HG02678 (cell line): ENCODE measurements at regions not wholly inside any gene's neighbourhood (a gene's known extent, or its start where the extent isn't known, plus 50 kb on each side); places are given as distances from the start of the nearest gene placed in this dataset.
"Not testable (repeated sequence)": the region's sequence is repeated elsewhere in the genome, so short reads cannot be mapped to it uniquely, and the experiment has no call there.

Experiments used
- ATAC-seq: cut with Tn5 transposase; IDR thresholded peaks from one replicate; pipeline ENCODE4 v1.9.1; 2021; ENCODE audit warnings: mild to moderate bottlenecking, moderate library complexity; ENCODE audit not compliant: unreplicated experiment

DNA sequence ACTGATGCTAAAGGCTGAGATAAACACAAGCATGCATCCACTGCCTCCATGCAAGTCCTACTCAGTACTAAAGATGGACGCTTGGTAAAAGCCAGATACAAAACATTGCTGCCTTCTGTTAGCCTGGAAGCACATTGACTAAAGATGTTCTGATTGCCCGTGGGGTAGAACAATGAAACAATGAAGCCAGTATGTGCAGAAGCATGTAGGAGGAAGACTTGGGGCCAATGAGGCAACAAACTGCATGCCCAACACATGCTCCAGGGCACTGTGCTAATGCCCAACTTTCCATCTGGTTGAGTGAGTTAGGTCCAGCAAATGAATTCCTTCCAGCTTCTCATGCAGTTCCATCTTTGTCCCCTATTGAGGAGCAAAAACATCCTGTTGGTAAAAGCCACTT, 1245.5 kb downstream of the GATA3 start:
- no peak for ATAC-seq

GRCh38 chr10:9301148-9301547, 1246.7 kb downstream of the GATA3 start:
- no peak for ATAC-seq

GRCh38 chr10:9301554-9301953, 1247.1 kb downstream of the GATA3 start:
- no peak for ATAC-seq

DNA sequence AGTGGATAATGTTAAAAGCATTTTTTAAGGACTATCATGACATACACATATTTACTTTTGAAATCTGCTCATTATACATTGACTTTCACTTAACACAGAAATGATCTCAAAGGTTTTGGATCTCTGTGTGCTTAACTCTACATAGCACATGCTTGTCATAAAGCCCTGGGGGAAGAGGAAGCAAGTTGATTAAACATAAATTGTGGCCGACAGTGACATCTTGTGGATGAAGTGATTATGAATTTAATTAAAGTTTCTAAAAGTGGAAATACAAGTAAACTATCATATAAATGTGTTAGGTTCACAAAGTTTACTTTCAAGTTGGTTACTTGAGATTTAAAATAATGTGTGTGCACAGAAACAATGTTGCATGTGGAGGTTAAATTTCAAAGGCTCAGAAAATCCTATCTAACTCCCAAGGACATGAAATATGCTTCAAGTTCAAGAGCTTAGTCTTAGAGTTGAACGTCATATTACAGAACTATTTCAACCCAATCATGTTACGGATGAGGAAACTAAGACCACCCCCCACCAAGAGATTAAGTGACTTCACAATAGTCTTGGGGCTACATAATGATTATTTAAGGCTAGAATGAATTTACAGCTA, 1247.8 kb downstream of the GATA3 start:
- peak; percentile 48 for ATAC-seq

- ATAC-seq = no peak
Observed at GRCh38 chr10:9305018-9305655, 1250.6 kb downstream of the GATA3 start.

- no peak for ATAC-seq
Observed at GRCh38 chr10:9311702-9312499, 1257.4 kb downstream of the GATA3 start.

GRCh38 chr10:9315292-9315691, 1260.8 kb downstream of the GATA3 start:
- ATAC-seq = no peak

DNA sequence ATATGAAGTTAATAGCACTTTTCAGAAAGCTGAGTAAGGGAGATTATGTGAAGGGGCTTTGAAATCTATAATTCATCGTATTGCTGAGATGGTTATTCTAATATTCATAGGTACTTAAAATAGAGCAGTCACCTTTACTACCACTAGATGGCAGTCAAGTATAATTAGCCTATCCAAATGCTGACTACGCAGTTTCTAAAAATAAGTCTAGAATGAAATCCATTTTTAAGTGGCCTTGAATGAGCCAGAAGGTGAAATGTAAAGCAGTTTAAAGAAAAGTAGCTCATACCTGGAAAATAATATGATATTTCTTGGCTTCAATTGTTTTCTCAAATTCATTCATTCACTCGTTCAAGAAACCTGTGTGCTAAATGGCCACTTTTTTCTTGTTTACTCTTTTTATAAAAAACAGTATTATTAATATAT, 1277.1 kb downstream of the GATA3 start:
- ATAC-seq = no peak

GRCh38 chr10:9334270-9334669, 1279.8 kb downstream of the GATA3 start:
- ATAC-seq = no peak

DNA sequence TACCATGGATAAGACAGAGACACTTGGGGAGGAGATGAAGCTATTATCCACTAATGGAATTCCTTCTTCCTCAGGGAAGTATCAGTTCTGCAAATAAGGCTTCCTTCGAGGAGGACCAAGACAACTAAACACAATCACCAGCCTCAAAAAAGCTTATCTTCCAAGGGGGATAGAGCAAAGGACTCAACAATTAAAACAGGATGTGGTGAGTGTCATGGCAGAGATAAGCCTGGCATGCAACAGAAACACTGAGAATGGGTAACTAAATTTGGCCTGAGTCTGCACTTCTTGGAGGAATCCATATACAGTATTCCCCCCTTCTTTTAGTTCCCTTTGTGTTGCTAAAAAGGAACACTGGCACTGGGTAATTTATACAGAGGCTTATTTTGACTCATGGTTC, 1285.2 kb downstream of the GATA3 start:
- ATAC-seq = no peak

DNA sequence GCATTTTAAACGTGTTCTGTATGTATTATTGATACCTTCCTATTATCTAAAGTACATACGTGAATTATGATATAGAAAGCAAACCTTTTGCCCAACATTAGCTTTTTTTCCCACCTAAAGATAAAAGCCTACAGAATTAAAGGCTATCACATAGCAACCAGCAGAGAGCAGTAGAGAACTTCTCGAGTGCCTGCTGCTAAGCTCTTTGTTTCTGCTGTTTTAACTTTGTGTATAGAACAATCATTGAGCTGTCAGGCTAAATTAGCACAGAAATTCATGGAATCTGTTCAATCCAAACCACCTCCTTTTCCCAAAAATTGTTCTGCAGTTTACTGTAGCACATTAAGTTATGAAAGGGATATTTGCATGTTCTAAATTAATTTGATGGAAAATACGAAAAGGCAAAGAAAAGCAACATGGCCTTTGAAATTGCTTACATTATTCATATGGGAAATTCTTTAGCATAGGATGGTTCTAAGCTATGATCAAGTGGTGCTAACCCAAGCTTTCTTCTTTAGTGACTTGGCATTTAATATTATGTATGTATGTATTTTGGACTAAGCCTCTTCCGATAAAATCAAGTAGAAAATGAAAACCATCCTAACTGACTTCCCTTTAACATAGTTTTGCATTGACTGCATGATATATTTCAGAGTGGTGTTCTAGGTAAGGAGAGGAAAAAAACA, 1288.5 kb downstream of the GATA3 start:
- no peak for ATAC-seq

GRCh38 chr10:9347933-9348332, 1293.4 kb downstream of the GATA3 start:
- ATAC-seq = not testable (repeated sequence)

DNA sequence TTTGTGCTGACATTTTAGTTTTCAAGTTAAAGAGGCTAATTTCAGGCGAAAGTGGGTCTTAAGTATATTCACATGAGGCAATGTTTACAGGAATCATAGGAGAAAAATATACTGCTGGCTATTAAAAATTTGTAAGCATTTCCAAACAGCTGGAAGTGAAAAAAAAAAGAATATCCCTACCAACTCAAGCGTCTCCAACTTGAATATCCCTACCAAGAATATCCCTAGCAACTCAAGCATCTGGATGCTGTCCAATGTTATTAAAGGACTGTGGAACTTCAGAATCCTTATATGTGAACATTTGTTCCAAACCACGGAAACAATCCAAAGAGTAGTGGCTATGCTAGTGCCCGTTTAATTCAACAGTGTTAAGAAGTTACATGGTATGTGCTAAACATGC, 1303.0 kb downstream of the GATA3 start:
- no peak for ATAC-seq

- no peak for ATAC-seq
Observed at GRCh38 chr10:9362721-9363120, 1308.2 kb downstream of the GATA3 start.

DNA sequence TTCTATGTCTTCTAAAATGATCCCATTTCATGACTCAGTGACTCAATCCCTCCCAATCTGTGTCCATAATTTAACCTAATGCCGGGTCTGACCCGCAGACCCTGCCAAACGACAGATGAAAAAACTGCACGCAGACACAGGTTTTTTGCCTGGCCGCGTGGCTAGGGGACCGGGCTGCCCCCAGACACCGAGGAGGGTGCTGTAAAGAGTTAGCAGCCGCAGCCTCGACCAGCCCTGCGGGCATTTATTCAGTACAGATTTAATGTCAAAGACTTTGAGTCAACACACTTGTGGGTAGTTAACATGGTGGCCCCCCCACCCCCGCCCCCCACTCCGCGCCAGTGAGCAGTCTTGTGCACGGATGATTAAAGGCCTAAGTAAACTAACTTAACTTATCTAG, 1324.7 kb downstream of the GATA3 start:
- no peak for ATAC-seq

GRCh38 chr10:9381733-9382532, 1327.4 kb downstream of the GATA3 start:
- ATAC-seq = no peak

GRCh38 chr10:9382533-9382866, 1328.0 kb downstream of the GATA3 start:
- no peak for ATAC-seq

DNA sequence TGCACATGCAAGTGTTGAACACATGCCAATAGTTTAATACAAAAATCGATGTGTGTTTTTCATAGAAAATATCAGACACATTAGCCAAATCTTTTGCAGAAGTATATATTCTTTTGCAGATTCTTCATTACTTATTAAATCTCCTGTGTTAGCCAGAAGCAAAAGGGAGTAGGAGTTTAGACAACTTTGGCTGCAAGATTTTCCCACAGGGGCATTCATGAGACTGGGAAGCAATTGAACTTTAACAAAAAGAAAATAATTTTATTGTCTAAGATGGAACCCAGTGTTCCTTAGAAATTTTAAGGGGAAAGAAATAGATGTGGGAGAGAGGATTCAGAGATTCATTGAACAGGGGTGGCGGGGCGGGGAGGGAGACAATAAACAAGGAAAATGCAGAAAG, 1336.0 kb downstream of the GATA3 start:
- ATAC-seq = no peak

- no peak for ATAC-seq
Observed at GRCh38 chr10:9399275-9399983, 1344.9 kb downstream of the GATA3 start.

GRCh38 chr10:9402067-9402466, 1347.6 kb downstream of the GATA3 start:
- ATAC-seq = not testable (repeated sequence)
